NCI-H1092 treated with DMSO at 0.1 percent for 48 hours (cell line): ENCODE measurements at regions not wholly inside any gene's neighbourhood (a gene's known extent, or its start where the extent isn't known, plus 50 kb on each side); places are given as distances from the start of the nearest gene placed in this dataset.

Experiments
- DNase-seq: peaks from one replicate; lab custom pipeline; 2025; lab: John Stamatoyannopoulos, UW

- DNase-seq: no peak
Measured at GRCh38 chr4:122305853-122306252, 73.0 kb upstream of the ADAD1 start.

GRCh38 chr4:122309988-122310626 is 68.7 kb upstream of the ADAD1 start:
- DNase-seq: peak; percentile 24

- no peak for DNase-seq
Measured at GRCh38 chr4:122313006-122313646, 65.7 kb upstream of the ADAD1 start.

- no peak for DNase-seq
Measured at GRCh38 chr4:122326908-122327307, 51.9 kb upstream of the ADAD1 start.

- no peak for DNase-seq
Measured at GRCh38 chr4:122328893-122329292, 49.9 kb upstream of the ADAD1 start.
